RPMI8226 (cell line): ENCODE measurements at regions not wholly inside any gene's neighbourhood (a gene's known extent, or its start where the extent isn't known, plus 50 kb on each side); places are given as distances from the start of the nearest gene placed in this dataset.

Experiments
- DNase-seq: peaks from one replicate; pipeline ENCODE4 v3.0.0-alpha.2; 2015

DNA sequence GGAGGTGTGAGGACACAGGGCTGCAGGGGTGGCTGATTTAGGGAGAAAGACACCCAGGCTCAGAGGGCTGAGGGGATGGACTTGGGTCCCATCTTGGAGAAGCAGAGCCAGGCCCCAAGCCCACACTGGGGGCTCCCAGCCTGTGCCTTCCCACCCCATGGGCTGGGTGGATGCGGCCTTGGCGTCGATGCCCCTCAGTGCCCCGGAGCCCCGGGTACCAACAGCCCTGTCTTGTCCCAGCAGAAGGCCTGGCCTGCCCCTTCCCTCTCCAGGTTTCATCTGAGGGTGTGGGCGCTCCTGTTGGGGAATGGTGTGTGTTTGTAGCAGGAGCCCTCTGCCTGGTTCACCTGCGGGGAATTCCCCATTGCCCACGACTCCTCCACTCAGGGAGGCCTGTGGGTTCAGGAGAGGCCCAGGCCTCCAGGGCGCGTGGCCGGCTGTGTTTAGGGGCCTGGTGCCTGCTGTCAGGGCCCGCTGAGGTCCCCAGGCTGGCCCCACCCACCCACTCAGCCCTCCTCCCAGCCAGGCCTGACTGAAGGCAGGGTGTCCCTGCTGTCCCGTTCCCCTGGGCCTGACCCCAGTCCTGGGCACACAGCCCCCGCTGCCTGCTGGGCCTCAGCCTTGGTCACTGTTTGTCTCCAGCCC lies 51.1 kb upstream of the BEGAIN start:
- DNase-seq, result no peak

DNA sequence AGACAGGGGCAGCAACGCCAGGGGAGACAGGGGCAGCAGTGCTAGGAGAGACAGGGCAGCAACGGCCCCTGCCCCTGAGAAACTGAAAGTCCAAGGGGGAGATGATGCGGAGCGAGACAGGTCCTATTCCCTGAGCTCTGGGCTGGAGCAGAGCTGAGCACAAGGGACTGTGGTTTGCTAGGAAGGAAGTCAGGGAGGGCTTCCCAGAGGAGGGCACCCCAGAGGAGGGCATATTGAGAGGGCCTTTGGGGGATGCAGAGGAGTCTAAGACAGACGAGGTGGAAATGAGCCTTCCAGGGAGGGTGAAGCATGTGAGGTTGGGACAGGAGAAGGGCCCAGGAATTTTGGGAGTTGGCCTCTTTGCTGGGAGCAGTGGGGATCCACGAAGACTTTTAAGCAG lies 52.1 kb upstream of the BEGAIN start:
- DNase-seq, result no peak

DNA sequence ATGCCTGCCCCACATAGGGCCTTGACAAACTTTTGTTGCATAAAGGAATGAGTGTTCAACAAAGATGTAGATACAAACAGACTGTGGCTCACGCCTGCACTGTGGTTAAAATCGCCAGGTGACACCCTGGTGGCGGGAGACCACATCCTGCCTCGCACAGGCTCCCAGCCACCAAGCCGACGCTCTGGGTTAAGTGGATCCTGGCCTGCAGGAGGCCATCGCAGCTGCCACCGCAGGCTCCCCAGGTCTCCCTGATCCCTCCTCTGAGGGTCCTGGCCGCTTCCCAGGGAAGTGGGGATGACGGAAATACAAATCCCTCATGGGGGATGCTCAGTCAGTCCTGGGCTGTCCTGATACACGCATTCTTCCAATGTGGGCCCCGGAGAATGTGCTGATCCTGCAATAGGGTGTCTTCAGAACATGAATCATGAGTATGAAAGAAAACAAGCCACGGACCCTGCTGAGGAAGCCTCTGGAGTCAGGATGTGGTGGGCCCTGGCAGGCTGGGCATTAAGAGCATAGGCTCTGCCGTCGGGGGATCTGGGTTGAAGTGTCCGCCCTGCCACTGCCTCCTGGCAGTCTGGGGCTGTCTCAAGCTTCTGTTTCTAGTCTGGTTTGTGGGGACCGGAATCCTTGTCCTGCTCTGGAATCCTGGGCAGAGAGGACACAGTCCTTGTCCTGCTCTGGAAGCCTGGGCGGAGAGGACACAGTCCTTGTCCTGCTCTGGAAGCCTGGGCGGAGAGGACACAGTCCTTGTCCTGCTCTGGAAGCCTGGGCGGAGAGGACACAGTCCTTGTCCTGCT lies 53.5 kb upstream of the BEGAIN start:
- DNase-seq, result peak; percentile 79

DNA sequence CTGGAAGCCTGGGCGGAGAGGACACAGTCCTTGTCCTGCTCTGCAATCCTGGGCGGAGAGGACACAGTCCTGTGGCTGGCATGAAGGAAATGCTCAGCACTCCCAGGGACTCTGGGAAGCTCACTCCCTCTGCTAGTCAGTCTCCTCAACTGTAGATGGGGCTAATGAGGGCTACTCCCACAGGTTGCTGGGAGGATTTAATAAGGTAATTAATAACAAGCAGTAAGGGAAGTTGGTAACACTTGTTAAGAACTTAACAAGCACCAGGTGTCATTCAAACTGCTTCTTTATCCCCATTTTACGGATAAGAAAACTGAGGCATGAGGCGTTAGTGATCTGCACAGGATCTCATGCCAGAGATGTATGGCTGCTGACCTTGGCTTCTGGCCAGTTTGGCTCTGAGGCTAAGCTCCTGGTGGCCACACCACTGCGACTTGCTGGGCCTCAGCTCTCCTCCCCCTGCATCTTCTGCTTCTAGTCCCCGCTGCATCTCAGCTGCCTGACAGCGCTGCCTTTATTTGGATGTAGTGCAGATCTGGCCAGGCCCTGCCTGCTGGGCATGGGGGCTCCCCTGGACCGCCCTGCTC lies 54.1 kb upstream of the BEGAIN start:
- peak; percentile 29 for DNase-seq

DNA sequence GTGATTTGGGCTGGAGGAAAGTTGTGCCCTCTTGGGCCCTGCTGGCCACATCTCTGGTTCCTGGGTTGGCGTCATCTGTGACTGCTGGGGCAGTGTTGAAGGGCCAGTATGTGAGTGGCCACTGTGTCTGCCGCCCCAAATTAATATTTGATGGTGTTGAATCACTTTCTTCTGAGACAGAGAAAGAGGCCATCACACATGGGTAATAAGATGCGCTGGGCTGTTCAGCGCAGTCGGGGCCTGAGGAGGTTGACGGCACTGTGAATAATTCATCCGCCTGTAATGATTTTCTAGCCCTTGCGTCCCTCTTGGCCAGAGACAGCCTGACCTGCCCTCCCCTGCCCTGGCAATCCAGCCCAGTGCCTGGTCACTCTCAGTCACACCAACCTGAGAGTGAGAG lies 56.2 kb upstream of the BEGAIN start:
- no peak for DNase-seq

DNA sequence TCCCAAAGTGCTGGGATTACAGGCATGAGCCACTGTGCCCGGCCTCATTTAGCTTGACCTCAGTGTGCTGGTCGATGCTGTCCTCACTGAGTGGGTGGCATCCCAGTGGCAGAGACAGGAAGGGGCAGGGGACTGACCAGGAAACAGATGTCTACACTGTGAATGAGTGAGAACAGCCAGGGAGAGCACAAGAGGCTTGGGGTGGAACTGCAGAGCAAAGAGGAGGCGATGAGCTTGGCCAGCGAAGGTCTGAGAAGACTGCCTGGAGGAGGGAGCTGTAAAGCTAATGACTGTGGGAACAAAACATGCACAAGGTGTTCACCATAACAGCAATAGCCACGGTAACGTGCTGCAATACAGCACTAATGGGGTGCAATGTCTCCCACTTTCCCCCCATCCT lies 57.2 kb upstream of the BEGAIN start:
- DNase-seq, result no peak

DNA sequence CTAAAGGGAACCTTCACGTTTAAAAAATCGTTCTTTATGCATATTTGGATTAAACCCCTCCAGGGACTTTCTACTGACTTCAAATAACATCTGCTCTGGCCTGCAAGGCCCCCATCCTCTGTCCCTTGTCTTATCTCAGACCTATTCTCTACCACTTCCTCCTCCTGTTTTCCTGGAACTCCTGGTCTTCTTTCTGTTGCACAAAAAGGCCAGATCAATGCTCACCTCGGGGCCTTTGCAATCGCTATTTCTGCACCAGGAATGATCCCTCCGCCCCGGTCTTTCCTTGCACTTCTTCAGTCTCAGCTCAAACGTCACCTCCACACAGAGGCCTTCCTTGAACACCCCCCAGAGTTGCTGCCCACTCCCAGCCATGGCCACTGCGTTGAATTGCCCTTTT lies 57.6 kb upstream of the BEGAIN start:
- DNase-seq, result no peak

DNA sequence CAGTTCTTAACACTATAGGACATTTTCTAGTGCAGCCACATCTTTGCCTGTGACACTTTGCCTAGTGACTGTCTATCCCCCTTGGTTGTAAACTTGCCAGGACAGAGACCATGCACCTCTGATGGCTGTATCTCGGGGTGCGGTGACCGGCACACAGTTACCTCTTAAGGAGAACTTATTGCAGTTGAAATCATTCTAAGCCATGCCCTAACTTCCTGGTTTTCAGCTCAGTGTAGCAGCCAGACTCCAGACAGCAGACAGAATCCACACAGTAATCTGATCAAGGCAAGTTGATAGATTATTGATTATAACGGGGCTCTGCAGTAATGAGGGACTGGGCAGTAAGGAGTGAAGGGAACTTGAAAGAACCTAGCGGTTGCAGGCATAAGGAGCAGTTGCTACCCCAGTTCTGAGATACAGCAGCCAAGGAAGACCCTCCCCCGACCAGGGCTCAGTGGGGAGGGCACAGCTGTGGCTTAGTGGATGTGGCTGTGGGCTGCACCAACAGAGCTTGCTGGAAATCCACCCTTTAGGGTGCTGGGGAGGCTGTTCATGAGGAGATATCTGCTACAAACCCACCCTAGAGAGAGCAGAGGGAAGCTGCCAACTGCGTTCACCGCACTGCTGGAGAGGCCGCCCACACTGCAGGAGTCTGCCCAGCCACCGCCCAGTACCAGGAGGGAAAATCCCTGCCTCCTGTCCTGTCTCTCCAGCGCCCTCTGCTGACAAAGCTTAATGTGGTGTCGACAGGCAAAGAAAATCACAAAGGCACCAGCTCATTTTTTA lies 58.2 kb upstream of the BEGAIN start:
- peak; percentile 83 for DNase-seq

DNA sequence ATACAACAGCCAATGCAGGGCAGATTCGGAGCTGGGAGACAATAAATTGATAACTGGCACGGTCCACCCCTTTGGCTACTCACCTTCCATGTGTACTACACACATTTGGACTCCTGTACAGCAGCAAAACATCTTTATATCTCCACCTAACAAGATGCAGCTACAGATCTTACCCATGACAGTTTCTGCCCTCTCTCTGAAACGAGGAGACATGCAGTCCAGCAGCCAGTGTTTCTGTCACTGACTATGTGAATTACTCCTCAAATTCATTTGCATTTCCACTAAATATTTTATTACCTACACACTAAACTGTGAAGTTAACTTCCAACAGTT lies 58.7 kb upstream of the BEGAIN start:
- DNase-seq, result no peak

DNA sequence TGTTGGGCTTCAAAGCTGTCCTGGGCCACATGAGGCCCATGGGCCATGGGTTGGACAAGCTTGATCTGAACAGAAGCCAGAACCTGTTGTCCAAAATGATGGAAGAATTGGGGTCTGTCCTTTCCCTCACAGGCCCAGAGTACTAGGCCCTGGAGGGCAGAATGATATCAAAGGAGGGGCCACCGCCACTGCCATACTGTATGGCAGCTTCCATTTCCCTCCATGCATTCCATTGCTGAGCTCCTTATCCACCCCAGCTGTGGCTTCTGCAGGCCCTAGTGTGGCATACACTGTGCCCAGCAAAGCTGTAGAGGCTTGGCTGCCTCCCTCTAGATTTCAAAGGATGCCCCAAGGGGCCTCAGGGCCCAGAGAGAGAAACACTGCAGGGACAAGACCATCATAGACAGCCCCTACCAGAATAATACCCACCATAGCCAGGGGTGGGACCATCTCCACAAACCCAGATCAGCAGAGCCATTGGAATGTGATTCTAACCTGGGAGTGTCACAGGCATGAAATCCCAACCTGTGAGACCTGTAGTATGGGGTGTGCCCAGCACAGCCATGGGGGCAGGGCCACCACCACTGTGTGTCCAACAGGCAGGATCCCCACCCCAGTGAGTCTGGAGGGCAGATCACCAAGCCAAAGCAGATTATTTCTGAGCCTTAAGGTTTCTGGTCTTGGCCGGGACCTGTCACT lies 61.4 kb upstream of the BEGAIN start:
- DNase-seq, result no peak

DNA sequence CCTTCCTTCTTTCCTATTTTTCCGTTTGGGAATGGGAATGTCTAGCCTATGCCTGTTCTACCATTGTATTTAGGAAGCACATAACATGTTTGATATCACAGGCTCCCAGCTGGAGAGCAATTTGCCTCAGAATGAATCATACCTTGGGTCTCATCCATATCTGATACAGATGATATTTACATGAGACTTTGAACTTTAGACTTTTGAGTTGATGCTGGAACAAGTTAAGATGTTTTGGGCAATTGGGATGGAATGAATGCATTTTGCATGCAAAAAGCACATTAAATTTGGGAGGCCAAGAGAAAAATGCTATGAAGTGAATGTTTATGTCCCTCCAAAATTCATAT lies 61.9 kb upstream of the BEGAIN start:
- no peak for DNase-seq

DNA sequence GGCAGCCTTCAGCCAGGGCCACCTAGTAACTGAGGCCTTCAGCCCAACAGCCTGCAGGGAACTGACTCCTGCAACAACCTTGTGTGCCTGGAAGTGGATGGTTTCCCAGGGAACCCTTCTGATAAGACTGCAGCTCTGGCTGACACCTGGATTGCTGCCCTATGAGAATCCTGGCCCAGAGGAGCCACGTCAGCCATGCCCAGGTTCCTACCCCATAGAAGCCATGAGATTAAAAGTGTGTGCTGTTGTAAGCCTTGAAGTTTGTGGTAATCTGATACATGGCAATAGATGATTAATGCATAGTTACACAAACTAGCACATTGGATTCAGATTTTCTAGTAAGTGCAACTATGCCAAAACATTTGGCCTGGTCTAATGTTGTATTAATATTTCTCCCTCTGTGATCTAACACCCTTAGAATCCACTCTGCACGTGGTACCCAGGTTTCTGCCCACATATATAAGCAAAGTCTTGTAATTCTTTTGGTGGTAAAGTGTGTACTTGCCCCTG lies 64.8 kb upstream of the BEGAIN start:
- no peak for DNase-seq

DNA sequence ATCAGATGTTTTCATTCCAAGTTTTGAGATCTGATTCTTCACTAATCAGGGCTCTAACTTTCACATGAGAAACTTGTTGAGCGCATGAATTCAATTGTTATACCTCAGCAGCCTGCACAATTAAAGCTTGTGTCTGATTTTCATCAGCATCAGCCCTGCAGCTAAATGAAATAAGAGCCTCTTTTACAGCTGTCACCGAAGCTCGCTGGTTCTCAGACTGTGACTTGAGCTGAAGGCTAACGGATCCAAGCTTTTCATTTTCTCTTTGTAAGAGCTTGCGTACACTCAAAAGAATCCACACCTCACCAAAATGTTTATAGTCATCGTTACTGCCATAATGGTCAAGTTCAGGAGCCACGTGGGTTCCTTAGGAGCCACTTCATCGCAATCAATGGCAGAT lies 65.5 kb upstream of the BEGAIN start:
- DNase-seq, result no peak

DNA sequence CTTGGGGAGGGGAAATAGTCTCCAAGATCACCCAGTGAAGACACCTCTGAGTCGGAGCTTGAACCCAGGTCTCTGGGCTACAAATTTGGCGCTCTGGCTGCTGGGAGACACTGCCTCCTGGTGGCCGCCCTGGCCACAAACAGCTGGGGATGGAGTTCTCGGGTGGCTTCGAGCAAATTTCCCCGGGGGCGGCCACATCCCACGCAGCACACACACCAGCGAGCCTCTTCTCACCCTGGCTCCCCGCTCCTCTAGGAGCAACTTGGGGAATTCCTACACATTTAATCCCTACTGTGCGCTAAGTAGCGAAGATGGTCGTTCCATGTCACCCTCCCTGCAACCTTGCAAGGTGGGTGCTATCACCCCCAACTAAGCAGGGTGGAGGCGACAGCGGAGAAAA lies 66.2 kb upstream of the BEGAIN start:
- no peak for DNase-seq

DNA sequence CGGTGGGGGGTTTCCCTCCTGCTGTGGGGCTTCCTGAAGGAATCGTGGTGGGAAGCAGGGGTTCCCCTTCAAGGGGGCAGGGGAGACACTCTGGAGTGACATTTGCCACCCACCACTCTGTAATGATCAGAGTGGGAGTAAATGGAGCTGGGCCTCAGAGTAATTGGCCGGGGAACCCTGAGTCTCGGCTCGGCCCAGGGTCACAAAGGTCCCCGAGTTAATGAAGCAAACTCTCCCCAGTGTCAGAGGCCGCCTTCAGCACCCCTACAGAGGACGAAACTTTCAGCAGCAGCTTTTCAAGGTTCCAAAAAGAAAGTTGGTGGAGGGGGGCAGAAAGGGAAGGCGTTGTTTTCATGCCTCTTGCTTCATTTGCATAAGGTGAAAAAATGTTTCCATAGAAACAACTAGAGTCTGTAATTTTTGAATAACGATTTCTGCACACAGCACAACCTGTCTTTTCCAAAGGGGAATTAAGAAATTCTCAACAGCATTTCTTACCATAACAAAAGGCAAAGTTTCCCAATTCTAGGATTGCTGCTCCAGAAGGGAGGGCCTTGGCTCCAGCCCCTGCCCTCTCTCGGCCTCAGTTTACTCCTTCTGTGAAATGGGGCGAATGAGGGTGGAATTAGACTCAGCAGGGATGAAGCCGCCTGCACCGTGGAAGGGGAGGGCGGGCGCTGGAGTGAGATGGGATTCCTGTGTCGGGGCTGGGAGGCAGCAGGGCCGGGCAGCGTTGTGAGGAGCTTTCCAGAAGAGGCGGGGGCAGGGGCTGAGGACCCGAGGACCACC lies 67.0 kb upstream of the BEGAIN start:
- no peak for DNase-seq

DNA sequence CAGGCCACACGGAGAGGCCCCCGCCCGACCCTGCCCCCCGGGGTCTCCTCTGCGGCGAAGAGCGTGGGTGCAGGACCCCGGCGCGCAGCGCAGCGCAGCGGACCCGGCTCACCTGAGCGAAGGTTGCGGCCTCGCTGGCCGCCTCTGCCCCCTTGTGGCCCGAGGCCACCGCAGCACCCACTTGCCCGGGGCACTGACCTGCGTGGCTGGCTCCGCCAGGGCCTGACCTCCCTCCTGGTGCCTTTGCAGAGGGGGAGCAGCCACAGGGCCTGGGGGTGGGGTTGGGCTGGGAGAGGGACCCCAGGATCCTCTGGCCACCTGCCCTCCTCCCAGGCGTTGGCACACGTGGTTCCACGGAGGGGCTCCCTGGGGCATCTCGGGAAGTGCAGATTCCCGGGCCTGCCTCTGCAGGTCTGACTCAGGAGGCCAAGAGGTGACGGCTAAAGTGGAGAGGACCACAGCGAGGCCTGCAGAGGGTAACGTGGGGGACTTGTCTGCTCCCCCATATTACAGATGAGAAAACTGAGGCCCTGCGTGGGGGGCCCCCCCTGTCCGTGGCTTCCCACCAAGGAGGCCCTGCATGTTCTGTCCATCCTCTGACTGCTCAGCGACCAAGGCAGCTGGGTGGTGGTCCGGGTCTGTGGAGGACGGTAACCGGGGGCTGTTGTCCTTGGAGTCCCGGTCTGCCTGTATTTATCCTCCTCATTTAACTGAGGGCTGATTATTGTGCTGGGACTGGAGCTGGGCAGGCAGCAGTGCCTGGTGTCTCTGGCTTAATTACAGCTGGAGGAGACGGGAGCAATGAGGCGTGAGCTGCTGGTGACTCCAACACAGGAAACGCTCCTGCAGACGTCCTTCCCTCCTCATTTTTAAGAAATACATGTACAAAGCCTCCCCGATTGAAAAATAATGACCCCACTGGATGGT lies 67.9 kb upstream of the BEGAIN start:
- peak; percentile 66 for DNase-seq

DNA sequence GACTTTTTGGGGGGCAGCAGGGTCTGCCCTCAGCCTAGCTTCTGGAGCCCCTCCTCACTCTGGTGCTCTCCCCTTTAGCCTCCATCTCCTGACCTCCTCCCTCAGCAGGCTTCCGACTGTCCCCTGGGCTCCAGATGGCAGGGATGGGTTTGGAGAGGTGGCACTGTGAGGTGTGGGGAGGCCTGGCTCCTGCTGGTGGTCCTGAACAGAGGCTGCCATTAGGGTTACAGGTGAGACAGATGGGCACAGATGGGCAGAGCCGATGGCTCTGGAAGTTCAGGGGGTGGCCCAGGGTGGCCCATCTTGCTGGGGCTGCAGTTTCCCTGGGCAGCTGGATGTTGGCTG lies 68.5 kb upstream of the BEGAIN start:
- DNase-seq, result no peak

DNA sequence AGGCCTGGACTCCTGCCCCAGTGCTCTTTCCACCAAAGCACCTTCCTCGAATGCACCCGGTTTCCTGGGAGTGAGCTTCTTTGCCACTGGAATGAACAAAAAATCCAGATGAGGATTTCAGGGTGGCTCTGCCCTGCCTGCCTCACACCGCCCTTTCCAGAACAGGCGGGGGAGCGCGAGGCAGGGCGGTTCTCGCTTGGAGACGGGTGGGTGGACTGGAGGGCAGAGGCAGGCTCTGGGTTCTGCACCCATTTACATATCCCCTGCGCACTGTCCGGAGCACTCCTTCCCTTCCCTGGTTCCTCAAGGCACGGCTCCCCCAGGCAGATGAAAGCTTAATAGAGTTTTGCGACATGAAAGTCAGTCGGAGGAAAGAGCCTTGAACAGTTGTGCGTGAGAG lies 69.7 kb upstream of the DLK1 start:
- DNase-seq, result no peak

DNA sequence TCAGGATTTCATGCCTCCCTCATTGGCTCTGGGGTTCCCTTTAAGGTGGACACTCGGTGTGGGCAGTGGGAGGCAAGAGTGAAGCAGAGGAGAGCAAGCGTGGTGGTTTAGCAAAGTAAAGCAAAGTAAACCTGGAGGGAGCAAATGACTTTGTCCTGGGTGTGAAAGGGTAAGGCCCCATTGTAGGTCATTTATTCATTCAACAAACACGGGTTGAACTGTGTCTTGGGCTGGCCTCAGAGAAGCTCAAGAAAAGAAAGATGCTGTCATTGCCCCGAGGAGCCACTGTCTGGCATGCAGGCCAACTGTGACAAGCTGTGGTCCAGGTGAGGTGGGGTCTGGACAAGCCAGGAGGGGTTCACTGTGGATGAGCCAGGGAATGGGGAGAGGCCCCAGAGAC lies 68.9 kb upstream of the DLK1 start:
- no peak for DNase-seq

DNA sequence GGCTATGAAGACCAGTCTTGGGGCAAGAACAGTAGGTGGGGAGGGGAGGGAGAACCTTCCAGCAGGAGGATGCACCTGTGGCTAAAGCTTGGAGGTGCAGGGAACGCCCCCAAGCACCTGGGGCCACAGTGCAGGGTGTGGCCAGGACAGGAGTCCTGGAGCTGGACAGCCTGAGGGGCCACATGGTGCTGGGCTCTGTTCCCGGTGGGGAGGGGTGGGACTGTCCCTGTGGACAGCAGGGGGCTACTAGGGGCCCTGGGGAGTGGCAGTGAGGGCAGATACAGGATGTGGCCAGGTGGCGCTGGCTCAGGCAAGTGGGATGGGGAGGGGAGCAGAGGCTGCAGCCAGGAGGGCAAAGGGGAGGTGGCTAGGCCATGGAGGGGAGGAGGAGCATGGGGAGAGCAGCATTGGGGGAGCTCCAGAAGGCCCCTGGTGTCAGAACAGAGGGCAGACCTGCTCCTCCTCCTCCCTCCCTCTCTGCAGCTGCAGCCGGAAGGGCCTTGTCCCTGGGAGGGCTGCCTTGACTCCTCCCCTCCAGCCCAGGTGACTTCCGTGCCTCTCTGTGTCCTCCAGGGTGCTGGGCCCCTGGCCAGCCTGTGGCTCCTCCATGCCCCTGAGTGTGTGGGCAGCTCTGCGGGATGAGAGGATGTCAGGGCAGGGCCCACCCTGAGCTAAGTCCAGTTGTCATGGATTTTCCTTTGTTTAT lies 68.4 kb upstream of the DLK1 start:
- DNase-seq, result peak; percentile 82
